Tongue (tissue), 1 donor: ENCODE measurements at regions not wholly inside any gene's neighbourhood (a gene's known extent, or its start where the extent isn't known, plus 50 kb on each side); places are given as distances from the start of the nearest gene placed in this dataset.
"Not testable (repeated sequence)": the region's sequence is repeated elsewhere in the genome, so short reads cannot be mapped to it uniquely, and the experiment has no call there.

Experiments
- DNase-seq: peaks from one replicate; pipeline ENCODE4 v3.0.0-alpha.2; 2015

- DNase-seq, result no peak
Measured at GRCh38 chr4:71841336-71841735, 57.5 kb upstream of the GC start.

DNA sequence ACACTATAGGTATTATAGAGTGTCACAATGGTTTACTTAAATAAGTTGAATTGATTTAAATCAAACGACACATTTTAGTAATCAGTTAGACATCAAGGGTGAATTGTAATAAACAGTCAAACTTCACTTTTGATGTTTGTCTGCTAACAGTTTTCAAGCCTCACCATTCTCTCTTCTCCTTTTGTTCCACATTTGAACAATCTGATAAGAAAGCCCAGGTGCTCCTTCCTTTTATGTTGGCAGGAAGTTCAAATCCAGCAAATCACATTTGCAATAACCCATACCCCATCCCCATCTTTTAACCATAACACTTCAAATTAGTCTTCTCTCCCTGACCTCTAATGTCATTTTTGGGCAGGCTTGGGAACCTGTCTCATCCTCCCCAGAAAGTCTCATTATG, 63.4 kb upstream of the GC start:
- no peak for DNase-seq

DNA sequence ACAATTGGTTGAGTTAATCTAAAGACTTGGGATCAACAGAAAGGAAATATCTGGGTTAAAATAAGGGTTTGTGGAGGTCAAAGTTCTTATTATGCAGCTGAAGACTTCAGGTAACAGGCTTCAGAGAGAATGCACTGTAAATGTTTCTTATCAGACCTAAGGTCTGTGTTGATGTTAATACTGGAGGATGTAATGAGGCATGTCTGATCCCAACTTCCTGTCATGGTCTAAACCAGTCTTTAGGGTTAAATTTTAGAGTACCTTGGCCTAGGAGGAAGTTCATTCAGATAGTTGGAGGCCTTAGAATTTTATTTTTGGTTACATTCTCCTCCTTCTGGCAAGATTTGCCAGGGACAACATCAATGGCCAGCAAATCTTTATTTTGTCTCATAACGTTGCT, 72.1 kb upstream of the GC start:
- DNase-seq, result no peak

DNA sequence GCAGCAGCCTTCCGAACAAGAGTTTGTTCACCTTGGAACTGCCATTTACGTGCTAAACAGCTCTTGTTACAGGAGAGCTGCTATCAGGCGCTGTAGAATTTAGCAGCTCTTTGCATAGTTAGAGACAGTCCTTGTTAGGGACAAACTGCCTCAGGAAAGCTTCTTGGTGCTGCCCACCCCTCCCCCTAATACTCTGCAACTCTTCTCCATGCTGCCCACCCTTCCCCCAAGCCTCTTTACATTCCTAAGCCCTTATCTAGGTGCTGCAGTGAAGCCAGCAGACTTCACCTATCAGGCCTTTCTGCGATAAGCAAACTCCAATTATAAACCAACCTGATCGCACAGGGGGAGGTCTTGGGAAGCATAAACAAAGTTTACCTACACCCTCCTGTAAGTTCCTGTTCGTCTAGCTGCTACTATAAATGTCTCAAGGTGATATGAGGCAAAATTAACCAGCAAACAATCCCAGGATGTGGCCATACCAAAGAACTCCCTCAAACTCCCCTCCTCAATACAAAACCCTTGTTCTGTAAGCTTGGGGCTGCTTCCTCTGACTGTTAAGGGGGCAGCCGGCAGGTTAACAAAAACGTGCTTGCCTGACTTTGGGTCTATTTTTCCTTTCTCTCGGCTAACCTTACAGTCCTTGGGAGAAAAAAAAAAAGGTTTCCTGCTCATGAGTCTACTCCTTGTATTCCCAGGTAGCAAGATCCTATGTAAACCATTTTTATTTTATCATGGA, 74.0 kb upstream of the GC start:
- DNase-seq, result no peak

DNA sequence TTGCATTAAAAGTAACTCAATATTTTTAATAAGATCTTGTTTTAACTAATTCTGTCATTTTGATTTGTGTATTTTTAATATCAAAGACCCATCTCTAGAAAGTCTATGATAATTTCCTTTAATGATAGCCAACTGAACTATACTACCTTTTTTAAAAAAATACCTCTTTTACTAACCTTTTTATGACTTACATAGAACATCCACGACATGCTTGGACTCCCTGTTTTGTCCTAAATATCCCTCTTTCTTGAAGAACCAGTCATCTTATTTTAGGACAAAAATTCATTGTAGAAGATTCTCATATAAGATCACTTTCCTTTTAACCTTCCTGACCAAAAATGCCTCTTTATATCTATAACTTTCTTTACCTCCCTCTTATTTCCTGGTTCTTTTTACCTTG, 76.8 kb upstream of the GC start:
- no peak for DNase-seq

GRCh38 chr4:71862315-71862714, 78.4 kb upstream of the GC start:
- DNase-seq, result no peak

GRCh38 chr4:71863457-71863856, 79.6 kb upstream of the GC start:
- DNase-seq, result no peak

- DNase-seq, result no peak
Measured at GRCh38 chr4:71864380-71864779, 80.5 kb upstream of the GC start.

GRCh38 chr4:71866212-71866885, 82.5 kb upstream of the GC start:
- no peak for DNase-seq

DNA sequence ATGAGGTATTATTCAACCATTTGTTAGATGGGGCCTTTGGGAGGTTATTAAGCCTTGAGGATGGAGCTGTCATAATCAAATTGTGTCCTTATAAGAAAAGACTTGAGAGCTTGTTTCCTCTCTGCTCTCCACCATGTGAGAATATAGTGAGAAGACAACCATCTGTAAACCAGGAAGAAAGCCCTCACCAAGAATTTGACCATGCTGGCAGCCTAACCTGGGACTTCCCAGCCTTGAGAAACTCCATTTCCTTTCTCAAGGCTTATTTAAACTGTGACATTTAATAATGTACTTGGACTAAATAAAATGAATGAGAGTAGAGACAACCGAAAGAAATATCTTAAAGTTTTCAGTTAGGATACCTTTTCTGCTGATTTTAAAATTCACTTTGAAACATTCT, 83.7 kb upstream of the GC start:
- DNase-seq, result no peak

GRCh38 chr4:71870456-71870855, 86.6 kb upstream of the GC start:
- DNase-seq, result no peak

GRCh38 chr4:71872221-71872620, 88.3 kb upstream of the GC start:
- DNase-seq, result no peak

DNA sequence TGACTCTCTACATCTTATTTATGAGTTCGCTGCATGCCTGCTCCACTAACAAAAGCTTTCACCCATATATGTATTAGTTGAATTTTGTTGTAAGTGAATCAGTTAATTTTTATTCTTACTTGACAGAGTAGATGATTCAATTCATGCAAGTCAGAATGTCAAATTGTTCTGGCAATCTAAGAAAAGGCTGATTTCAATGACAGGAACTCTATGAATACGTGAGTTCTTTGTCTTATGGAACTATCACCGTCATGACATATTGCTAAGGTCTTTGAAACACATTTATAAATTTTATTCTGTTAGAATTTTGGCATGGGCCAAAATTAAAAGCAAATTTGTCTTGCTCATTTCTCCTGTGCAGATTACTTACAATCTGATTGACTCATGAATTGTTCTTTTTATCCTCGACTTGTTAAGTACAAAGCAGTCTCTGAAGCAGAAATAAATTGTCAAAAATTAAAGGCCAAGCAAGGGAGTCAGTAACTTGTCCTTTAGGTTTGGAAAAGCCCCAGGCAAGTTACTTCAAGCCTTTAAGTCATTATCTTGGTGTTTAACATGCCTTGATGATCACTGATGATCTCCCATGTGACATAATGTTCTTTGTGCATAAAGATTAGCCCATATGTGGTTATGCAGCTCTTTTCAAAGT, 89.0 kb upstream of the GC start:
- DNase-seq, result no peak

GRCh38 chr4:71878376-71878775, 94.5 kb upstream of the GC start:
- no peak for DNase-seq

- no peak for DNase-seq
Measured at GRCh38 chr4:71882113-71882841, 98.4 kb upstream of the GC start.

GRCh38 chr4:71900366-71900765, 116.5 kb upstream of the GC start:
- not testable (repeated sequence) for DNase-seq

- not testable (repeated sequence) for DNase-seq
Measured at GRCh38 chr4:71905594-71905993, 121.7 kb upstream of the GC start.

DNA sequence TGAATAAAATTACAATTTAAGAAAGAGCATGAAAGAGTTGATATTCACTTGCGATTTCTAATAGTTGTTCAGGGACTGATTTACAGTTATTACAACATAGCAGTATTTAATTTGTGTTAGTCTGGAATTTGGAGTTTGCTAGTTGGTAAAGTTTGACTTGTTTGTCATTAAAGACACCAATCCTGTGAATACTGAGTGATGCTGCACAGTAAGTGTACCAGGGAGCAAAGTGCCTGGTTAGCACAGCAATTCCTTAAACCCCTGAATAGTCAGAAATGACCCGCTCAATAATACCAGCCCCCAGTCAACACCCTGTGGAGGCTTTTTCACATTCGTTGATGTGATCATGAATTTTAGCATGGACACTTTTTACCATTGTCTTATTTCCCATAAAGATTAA, 122.2 kb upstream of the GC start:
- DNase-seq, result no peak

- DNase-seq, result no peak
Measured at GRCh38 chr4:71907071-71907470, 123.2 kb upstream of the GC start.

DNA sequence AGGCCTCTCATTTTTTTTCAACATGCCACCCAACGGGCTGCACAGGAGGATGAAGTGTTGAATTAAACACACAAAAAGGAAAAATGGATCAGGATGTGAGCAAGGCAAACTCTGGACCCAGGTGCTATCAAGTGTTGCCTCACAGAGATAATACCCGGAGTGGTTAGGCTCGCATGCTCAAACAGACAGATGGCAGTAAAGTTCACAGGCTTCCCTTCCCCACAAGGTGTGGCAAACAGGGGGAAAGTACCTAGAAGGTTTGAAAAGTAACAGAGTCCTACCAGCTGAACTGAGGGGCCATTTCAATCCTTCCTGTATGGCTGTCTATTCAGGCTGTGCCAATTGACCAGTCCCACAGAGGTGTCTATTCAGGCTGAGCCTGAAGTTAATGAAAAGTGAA, 123.9 kb upstream of the GC start:
- DNase-seq, result no peak

DNA sequence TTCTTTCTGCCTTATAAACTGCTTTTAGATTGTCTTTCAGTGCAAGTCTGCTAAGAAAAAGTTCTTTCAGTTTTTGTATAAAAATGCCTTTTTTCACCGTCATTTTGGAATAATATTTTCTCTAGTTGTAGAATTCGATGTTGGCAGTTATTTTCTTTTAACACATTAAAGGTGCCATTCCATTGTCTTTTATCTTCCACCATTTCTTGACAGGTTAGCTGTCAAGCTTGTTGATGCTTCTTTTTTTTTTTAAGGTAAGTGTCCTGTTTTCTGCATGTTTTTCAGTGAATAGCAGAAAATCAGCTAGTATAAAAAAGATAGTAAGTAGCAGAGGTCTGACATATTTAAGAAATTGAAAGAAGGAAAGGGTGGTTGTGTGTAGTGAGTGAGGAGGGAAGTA, 118.5 kb upstream of the NPFFR2 start:
- no peak for DNase-seq

DNA sequence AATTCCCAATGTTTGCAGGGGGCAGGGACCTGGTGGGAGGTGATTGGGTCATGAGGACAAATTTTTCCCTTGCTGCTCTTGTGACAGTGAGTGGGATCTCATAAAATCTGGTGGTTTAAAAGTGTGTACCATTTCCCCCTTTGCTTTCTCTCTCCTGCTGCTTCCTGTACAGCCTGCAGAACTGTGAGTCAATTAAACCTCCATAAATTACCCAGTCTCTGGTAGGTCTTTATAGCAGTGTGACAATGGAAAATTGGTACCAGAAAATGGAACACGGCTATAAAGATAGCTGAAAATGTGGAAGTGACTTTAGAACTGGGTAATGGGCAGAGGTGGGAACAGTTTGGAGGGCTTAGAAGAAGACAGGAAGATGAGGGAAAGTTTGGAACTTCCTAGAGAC, 108.7 kb upstream of the NPFFR2 start:
- no peak for DNase-seq

DNA sequence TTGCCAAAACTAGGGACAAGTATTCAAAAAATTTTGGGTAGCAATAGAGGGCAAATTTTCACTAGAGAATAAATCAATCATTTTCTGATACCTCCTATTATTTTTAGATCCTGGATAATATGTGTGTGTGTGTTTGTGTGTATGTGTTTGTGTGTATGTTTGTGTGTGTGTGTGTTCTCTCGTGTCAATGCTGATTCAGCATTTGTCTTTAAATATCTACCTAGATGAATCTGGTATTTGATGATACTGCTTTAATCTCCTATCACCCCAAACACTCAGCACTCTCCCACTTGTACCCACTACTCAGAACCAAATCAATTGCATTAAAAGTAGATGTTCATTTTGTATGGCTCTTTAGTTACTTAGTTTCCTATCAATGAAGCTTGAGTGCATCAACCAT, 101.3 kb upstream of the NPFFR2 start:
- DNase-seq, result no peak
